ENCODE measurements at regions not wholly inside any gene's neighbourhood (a gene's known extent, or its start where the extent isn't known, plus 50 kb on each side); places are given as distances from the start of the nearest gene placed in this dataset.

- Mint-ChIP-seq H3K27ac (no peak overlapping the region), H3K9me3 (peaks cover 10% of the 10 kb centered on the region), H3K27me3 (no peaks in the 10 kb centered on the region), H3K36me3 (ENCODE audit: low read depth) (no peaks in the 10 kb centered on the region), H3K4me1 (ENCODE audit: low read depth) (no peaks in the 10 kb centered on the region), H3K4me3 (no peak overlapping the region)
- intact Hi-C loops (cut with micrococcal nuclease) = no loop called here
These were observed 1356.6 kb upstream of the ADGRL2 start for GRCh38 chr1:80444171-80444570.

DNA sequence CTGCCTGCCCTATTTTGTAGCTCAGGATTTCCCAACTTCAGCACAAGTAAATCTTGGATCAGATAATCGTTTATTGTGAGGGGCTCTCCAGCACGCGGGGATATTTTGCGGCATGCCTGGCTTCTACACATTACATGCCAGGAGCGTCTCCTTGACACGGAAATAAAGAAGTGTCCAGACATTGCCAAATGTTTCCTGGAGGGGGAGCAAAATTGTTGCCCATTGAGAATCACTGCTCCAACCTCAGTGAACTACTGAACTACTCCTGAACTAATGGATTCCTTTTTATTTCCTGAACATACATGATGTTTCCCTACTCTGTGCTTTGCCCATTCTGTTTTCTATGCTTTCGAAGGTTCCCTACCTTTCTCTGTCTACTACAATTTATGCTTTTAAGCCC, 1359.1 kb upstream of the ADGRL2 start:
- H3K36me3 Mint-ChIP-seq (ENCODE audit: low read depth) = no peaks in the 10 kb centered on the region
- no peaks in the 10 kb centered on the region for H3K27me3 Mint-ChIP-seq
- no peak overlapping the region for H3K4me3 Mint-ChIP-seq
- no peak overlapping the region for H3K27ac Mint-ChIP-seq
- intact Hi-C loops (cut with micrococcal nuclease) = no loop called here
- no peaks in the 10 kb centered on the region for H3K4me1 Mint-ChIP-seq (ENCODE audit: low read depth)
- peaks cover 10% of the 10 kb centered on the region for H3K9me3 Mint-ChIP-seq

GRCh38 chr1:80436851-80437250, 1363.9 kb upstream of the ADGRL2 start:
- H3K27me3 Mint-ChIP-seq = no peaks in the 10 kb centered on the region
- H3K9me3 Mint-ChIP-seq = peaks cover 41% of the 10 kb centered on the region
- H3K27ac Mint-ChIP-seq = no peak overlapping the region
- no peaks in the 10 kb centered on the region for H3K36me3 Mint-ChIP-seq (ENCODE audit: low read depth)
- intact Hi-C loops (cut with micrococcal nuclease) = no loop called here
- no peaks in the 10 kb centered on the region for H3K4me1 Mint-ChIP-seq (ENCODE audit: low read depth)
- H3K4me3 Mint-ChIP-seq = no peak overlapping the region

DNA sequence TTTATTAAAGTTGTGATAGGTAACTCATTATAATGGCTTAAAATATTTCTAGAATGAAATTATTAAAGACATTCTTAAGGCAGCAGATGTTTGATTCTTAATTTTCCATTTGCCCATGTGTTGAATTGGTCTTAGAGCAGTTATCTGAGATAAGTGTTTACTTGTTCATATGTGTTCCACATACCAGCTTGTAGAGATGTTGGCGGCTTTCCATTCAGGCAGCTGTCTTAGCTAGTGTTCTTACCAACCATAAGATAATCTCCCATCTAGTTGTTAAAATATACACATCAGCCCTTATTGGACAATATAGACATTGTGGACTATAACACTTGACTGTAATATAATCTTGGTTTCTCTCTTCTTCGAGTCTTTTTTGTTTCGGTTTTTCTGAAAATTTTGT, 1372.9 kb upstream of the ADGRL2 start:
- intact Hi-C loops (cut with micrococcal nuclease) = no loop called here
- Mint-ChIP-seq H3K4me3 (no peak overlapping the region), H3K9me3 (peaks cover 34% of the 10 kb centered on the region), H3K4me1 (ENCODE audit: low read depth) (no peaks in the 10 kb centered on the region), H3K36me3 (ENCODE audit: low read depth) (no peaks in the 10 kb centered on the region), H3K27ac (no peak overlapping the region), H3K27me3 (no peaks in the 10 kb centered on the region)

DNA sequence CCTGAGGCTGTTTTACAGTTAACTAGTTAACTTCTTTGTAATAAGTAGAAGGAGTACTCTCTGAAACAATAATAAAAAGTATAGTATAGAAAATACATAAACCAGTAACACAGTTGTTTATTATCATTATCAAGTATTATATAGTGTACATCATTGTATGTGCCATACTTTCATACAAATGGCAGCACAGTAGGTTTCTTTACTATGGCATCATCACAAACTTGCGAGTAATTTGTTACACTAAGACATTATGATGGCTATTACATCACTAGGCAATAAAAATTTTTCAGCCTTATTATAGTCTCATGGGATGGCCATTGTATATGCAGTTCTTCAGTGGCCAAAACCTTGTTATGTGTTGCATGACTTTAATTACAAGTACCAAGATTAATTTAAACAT, 1376.5 kb upstream of the ADGRL2 start:
- H3K27ac Mint-ChIP-seq = no peak overlapping the region
- intact Hi-C loops (cut with micrococcal nuclease) = no loop called here
- H3K27me3 Mint-ChIP-seq = no peaks in the 10 kb centered on the region
- H3K9me3 Mint-ChIP-seq = peaks cover 10% of the 10 kb centered on the region
- no peak overlapping the region for H3K4me3 Mint-ChIP-seq
- no peaks in the 10 kb centered on the region for H3K36me3 Mint-ChIP-seq (ENCODE audit: low read depth)
- H3K4me1 Mint-ChIP-seq (ENCODE audit: low read depth) = no peaks in the 10 kb centered on the region

GRCh38 chr1:80418134-80418533, 1382.6 kb upstream of the ADGRL2 start:
- Mint-ChIP-seq H3K4me1 (ENCODE audit: low read depth) (no peaks in the 10 kb centered on the region), H3K4me3 (no peak overlapping the region), H3K9me3 (no peaks in the 10 kb centered on the region), H3K27me3 (no peaks in the 10 kb centered on the region), H3K27ac (no peak overlapping the region), H3K36me3 (ENCODE audit: low read depth) (no peaks in the 10 kb centered on the region)
- intact Hi-C loops (cut with micrococcal nuclease) = no loop called here

- no peak overlapping the region for H3K4me3 Mint-ChIP-seq
- H3K27me3 Mint-ChIP-seq = no peaks in the 10 kb centered on the region
- intact Hi-C loops (cut with micrococcal nuclease) = no loop called here
- H3K27ac Mint-ChIP-seq = no peak overlapping the region
- no peaks in the 10 kb centered on the region for H3K36me3 Mint-ChIP-seq (ENCODE audit: low read depth)
- H3K4me1 Mint-ChIP-seq (ENCODE audit: low read depth) = no peaks in the 10 kb centered on the region
- no peaks in the 10 kb centered on the region for H3K9me3 Mint-ChIP-seq
These were observed 1383.1 kb upstream of the ADGRL2 start for GRCh38 chr1:80417671-80418070.

DNA sequence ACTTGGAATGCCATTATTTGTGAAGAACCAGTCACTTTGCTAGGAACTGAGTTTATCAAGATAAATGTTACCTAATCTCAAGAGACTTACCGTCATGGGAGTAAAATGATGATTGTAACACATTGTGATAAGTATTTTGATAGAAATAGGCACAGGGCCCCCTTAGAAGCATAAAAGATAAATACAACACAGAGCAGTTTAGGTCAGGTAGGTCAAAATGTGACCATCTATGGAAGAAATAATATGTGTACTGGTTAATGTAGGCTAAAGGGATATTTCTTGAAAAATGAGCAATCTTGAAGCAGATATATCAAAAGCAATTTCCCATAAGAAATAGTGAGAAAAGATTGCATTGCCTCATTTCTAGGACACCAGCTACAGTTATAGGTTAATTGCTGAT, 1386.8 kb upstream of the ADGRL2 start:
- H3K36me3 Mint-ChIP-seq (ENCODE audit: low read depth) = no peaks in the 10 kb centered on the region
- H3K27ac Mint-ChIP-seq = no peak overlapping the region
- intact Hi-C loops (cut with micrococcal nuclease) = no loop called here
- H3K4me1 Mint-ChIP-seq (ENCODE audit: low read depth) = no peaks in the 10 kb centered on the region
- H3K27me3 Mint-ChIP-seq = no peaks in the 10 kb centered on the region
- H3K4me3 Mint-ChIP-seq = no peak overlapping the region
- H3K9me3 Mint-ChIP-seq = peaks cover 16% of the 10 kb centered on the region

DNA sequence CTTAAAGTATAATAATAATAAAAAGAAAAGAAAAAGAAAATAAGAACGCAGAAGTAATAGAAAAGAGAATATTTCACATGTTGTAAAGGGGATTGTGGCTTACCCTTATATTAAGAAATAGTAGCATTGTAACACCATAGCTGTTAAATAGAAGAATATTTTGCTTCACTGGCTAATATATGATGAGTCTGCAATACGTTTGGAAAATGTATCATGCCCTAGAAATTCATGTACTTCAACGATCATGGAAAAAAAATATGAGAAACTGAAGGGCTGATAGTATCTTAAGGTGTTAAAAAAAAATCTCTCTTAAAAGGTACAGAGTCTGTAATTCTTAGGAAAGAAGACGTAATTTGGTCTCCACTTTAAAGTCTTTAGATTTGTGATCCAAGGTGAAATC, 1390.5 kb upstream of the ADGRL2 start:
- Mint-ChIP-seq H3K9me3 (peaks cover 16% of the 10 kb centered on the region), H3K36me3 (ENCODE audit: low read depth) (no peaks in the 10 kb centered on the region), H3K27ac (no peak overlapping the region), H3K4me3 (no peak overlapping the region), H3K27me3 (no peaks in the 10 kb centered on the region), H3K4me1 (ENCODE audit: low read depth) (no peaks in the 10 kb centered on the region)
- intact Hi-C loops (cut with micrococcal nuclease) = no loop called here

DNA sequence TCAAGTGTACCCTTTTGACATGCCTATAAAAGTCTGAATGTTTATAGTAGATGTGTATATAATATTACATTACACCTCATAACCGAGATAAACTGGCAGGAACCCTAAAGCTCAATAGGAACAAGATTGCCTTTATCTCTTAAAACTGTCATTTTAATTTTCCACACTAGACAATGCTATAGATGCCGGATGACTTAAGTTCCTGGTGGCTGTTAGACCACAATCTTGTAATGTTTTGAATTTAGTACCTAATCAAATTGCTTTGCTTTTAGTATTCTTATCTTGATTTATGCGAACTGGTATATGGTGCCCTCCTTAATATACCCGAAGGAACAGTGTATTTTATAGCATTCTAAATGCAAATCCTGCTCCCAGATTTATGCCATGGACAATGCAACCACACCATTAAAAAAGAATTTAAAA, 1397.0 kb upstream of the ADGRL4 start:
- intact Hi-C loops (cut with micrococcal nuclease) = no loop called here
- H3K27me3 Mint-ChIP-seq = no peaks in the 10 kb centered on the region
- H3K4me3 Mint-ChIP-seq = no peak overlapping the region
- H3K9me3 Mint-ChIP-seq = peaks cover 27% of the 10 kb centered on the region
- H3K4me1 Mint-ChIP-seq (ENCODE audit: low read depth) = no peaks in the 10 kb centered on the region
- no peaks in the 10 kb centered on the region for H3K36me3 Mint-ChIP-seq (ENCODE audit: low read depth)
- H3K27ac Mint-ChIP-seq = no peak overlapping the region

- no peaks in the 10 kb centered on the region for H3K27me3 Mint-ChIP-seq
- no peaks in the 10 kb centered on the region for H3K4me1 Mint-ChIP-seq (ENCODE audit: low read depth)
- H3K4me3 Mint-ChIP-seq = no peak overlapping the region
- intact Hi-C loops (cut with micrococcal nuclease) = no loop called here
- H3K9me3 Mint-ChIP-seq = peaks cover 31% of the 10 kb centered on the region
- no peak overlapping the region for H3K27ac Mint-ChIP-seq
- no peaks in the 10 kb centered on the region for H3K36me3 Mint-ChIP-seq (ENCODE audit: low read depth)
These were observed 1396.1 kb upstream of the ADGRL4 start for GRCh38 chr1:80402625-80403024.

DNA sequence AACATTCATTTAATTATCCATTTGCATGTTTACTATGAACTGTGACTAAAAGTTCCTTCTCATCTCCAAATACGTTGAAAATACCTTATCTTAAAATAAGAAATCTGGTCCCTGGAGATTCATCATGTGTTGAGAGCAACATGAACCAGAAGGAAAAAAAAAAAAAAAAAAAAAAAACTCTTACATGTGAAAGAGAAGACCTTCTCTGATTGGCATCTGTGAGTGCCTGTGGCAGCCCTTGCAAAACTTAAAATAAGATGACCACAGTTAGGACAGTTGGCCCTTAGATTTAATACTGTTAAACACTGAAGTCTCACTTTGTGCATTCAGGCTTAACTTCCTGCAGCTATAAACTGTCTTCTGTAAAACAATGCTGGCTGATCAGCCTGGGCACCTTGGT, 1395.2 kb upstream of the ADGRL4 start:
- Mint-ChIP-seq H3K4me3 (no peak overlapping the region), H3K27me3 (no peaks in the 10 kb centered on the region), H3K9me3 (peaks cover 36% of the 10 kb centered on the region), H3K27ac (no peak overlapping the region), H3K36me3 (ENCODE audit: low read depth) (no peaks in the 10 kb centered on the region), H3K4me1 (ENCODE audit: low read depth) (no peaks in the 10 kb centered on the region)
- intact Hi-C loops (cut with micrococcal nuclease) = no loop called here

DNA sequence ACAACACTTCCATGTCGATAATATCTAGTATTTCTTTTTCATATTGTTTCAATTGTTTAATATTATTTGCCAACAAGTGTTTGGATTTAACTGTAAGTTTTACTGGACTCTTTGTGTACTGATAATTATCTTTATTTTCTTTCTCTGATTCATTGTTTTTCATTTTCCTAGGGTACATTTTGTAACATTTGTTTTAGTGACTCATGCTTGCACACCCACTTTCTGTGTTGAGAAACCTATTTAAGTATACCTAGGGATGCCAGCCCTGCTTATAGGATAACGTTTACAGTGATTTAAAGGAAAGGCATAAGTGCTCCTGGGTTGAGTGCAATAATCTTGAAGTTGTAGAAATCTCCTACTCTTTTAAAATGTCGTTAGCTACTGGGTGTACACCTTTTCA, 1386.0 kb upstream of the ADGRL4 start:
- Mint-ChIP-seq H3K27ac (no peak overlapping the region), H3K4me3 (no peak overlapping the region), H3K36me3 (ENCODE audit: low read depth) (no peaks in the 10 kb centered on the region), H3K9me3 (peaks cover 33% of the 10 kb centered on the region), H3K27me3 (no peaks in the 10 kb centered on the region), H3K4me1 (ENCODE audit: low read depth) (no peaks in the 10 kb centered on the region)
- intact Hi-C loops (cut with micrococcal nuclease) = no loop called here

DNA sequence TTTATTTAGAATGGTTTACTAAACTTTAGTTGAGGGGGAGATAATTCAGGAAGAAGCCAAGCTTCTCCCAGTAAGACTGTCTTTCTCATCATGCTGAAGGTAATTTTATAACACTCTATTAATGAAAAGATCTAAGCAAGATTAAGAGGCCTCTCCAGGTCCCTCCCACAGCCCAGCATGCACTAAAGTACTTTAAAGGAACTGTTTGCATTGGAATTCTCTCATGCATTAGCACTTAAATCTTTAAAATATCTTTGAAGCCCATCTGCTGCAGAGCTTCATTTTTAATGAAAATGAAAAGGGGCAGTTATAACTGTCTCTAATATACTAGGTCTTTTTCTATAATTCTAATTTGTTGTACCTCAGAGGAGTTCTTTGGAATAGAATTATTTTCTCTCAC, 1379.1 kb upstream of the ADGRL4 start:
- Mint-ChIP-seq H3K9me3 (peaks cover 37% of the 10 kb centered on the region), H3K27me3 (no peaks in the 10 kb centered on the region), H3K4me1 (ENCODE audit: low read depth) (no peaks in the 10 kb centered on the region), H3K36me3 (ENCODE audit: low read depth) (no peaks in the 10 kb centered on the region), H3K27ac (no peak overlapping the region), H3K4me3 (no peak overlapping the region)
- intact Hi-C loops (cut with micrococcal nuclease) = no loop called here

DNA sequence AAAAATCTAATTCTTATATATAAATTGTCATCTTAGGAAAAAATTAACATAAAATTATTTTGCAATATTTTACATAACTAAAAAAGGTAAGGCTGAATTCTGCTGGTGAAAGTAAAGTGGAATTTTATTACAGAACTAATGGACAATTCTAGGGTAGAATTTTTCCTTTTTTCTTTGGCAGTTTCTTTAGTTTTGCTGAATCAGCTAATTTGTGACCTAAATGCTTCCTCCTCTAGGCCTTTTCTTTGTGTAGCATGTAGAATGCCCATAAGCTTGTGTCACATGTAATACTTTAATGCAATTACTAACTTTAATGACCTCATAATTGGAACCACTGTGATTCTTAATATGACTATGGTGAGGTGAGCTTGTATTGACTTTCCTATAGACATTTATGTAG, 1378.4 kb upstream of the ADGRL4 start:
- H3K9me3 Mint-ChIP-seq = peaks cover 30% of the 10 kb centered on the region
- no peak overlapping the region for H3K27ac Mint-ChIP-seq
- intact Hi-C loops (cut with micrococcal nuclease) = no loop called here
- no peaks in the 10 kb centered on the region for H3K4me1 Mint-ChIP-seq (ENCODE audit: low read depth)
- H3K27me3 Mint-ChIP-seq = no peaks in the 10 kb centered on the region
- H3K4me3 Mint-ChIP-seq = no peak overlapping the region
- H3K36me3 Mint-ChIP-seq (ENCODE audit: low read depth) = no peaks in the 10 kb centered on the region

All from dendritic cell treated with granulocyte-macrophage colony-stimulating factor and Interleukin-4, amounts not matched to agents 40 ng/mL and 50 ng/mL, for 4 days (primary cell).